ENCODE measurements at regions not wholly inside any gene's neighbourhood (a gene's known extent, or its start where the extent isn't known, plus 50 kb on each side); places are given as distances from the start of the nearest gene placed in this dataset.

DNA sequence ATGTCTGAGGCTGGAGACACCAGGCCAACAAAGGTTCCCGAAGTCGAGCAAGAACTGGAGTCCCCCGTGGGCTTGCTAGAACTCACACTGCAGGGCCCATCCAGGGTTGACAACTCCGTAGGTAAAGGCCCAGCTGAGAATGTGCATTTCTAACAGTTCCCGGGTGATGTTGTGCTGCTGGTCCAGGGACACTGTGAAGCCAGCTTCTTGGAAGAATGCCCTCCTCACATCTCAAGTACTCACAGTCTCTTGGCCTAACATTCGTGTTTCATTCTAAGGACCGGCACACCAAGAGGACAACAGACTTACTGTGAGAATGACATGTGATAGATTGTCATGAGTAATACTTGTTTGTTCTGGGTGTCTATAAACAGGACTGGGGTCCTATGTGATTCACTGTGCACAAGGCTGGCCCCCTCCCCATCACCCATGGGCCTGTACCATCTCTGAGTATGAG lies 682.3 kb upstream of the IGFBP3 start:
- TF ChIP-seq, protein P1, sequence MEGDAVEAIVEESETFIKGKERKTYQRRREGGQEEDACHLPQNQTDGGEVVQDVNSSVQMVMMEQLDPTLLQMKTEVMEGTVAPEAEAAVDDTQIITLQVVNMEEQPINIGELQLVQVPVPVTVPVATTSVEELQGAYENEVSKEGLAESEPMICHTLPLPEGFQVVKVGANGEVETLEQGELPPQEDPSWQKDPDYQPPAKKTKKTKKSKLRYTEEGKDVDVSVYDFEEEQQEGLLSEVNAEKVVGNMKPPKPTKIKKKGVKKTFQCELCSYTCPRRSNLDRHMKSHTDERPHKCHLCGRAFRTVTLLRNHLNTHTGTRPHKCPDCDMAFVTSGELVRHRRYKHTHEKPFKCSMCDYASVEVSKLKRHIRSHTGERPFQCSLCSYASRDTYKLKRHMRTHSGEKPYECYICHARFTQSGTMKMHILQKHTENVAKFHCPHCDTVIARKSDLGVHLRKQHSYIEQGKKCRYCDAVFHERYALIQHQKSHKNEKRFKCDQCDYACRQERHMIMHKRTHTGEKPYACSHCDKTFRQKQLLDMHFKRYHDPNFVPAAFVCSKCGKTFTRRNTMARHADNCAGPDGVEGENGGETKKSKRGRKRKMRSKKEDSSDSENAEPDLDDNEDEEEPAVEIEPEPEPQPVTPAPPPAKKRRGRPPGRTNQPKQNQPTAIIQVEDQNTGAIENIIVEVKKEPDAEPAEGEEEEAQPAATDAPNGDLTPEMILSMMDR (IDR thresholded peaks at IDR 0.05), result no peak
- TF ChIP-seq POLR2A (IDR thresholded peaks at IDR 0.05), result no peak

Data from heart left ventricle (tissue), 13 donors.